ENCODE measurements at regions not wholly inside any gene's neighbourhood (a gene's known extent, or its start where the extent isn't known, plus 50 kb on each side); places are given as distances from the start of the nearest gene placed in this dataset.

DNA sequence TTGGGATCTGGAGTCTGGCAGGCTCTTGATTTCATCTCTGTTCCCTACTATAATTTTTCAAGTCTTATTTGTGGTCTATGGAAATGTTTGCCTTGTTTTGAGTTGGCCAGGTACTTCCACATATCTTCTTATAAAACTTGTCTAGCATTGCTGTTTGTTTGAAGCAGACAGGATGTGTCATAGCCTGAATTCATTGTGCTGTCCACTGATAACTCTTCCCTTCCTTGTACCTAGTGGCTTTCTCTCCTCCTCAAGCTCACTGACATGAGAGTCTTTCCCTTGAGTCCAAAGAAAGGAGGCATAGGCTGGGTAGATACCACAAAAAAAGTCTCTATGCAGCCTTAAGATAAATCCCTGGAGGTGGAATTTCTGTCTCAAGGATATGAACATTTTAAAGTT, 59.2 kb upstream of the FAM241A start:
- H3K4me2 ChIP-seq (ENCODE audit: insufficient read depth in 1 of 2, low read depth in 2 of 2, low read length in 2 of 2) = 0 out of 4 replicates have a peak overlapping the region, but pooled peaks of 1 of the 2 experiments have one; percentile 16
- ChIA-PET POLR2A (ENCODE audit: partially characterized antibody) (interaction anchor here (0.8 to 1.6 kb wide), 4 partner anchors 9 to 147 kb away, joined by 3 to 7 read pairs (median 4); no protein-coding TSS in a partner anchor), CTCF (ENCODE audit: partially characterized antibody) (interaction anchor here (1.4 kb wide), 1 partner anchor 117 kb away, joined by 3 read pairs; no protein-coding TSS in a partner anchor)
- H4K5ac ChIP-seq (ENCODE audit: insufficient read length, low read depth, low read length) = no peak overlapping the region
- DNase-seq (ENCODE audit: low read depth in 1 of 2, low spot score in 2 of 2) (no peak), FAIRE-seq (no peak)
- peak overlapping the region; percentile 62 for H2BK120ac ChIP-seq (replicated peaks; ENCODE audit: low read depth, low read length)
- H2BK12ac ChIP-seq (ENCODE audit: low read depth, low read length) = peak overlapping the region; percentile 88; the same call in 1 of the 2 replicates
- no peaks in the 10 kb centered on the region for H3K79me2 ChIP-seq (ENCODE audit: control insufficient read depth in 1 of 2, insufficient read depth in 2 of 2, low read length in 2 of 2)
- no peak overlapping the region for H3K14ac ChIP-seq (ENCODE audit: insufficient read length)
- 0 out of 2 replicates have a peak overlapping the region, but pooled peaks have one; percentile 4 for H3K18ac ChIP-seq (ENCODE audit: extremely low read depth, low read length)
- no peak overlapping the region for H2AK5ac ChIP-seq (ENCODE audit: low read depth, low read length)
- H2AFZ ChIP-seq (ENCODE audit: low read length) = peak overlapping the region; percentile 56
- H3K27ac ChIP-seq (ENCODE audit: low read depth, low read length) = no peak overlapping the region
- no peak overlapping the region; the same call in 1 of the 2 replicates for H2BK5ac ChIP-seq (ENCODE audit: low read depth, low read length)
- H3K27me3 ChIP-seq (replicated peaks in 1 of 4; ENCODE audit: control insufficient read depth in 3 of 4, extremely low read depth in 1 of 4, insufficient read depth in 3 of 4, low read length in 3 of 4) = no peaks in the 10 kb centered on the region
- no peak overlapping the region for H3K4ac ChIP-seq (replicated peaks; ENCODE audit: insufficient read length, low read depth, low read length)
- no peaks in the 10 kb centered on the region for H3K79me1 ChIP-seq (ENCODE audit: low read depth, low read length)
- H4K91ac ChIP-seq (replicated peaks; ENCODE audit: insufficient read length, low read length) = peak overlapping the region; percentile 63
- TF ChIP-seq SP1 (IDR thresholded peaks at IDR 0.05; ENCODE audit: low read depth, low read length) (no peak), ZNF274 (IDR thresholded peaks at IDR 0.05; ENCODE audit: borderline replicate concordance, extremely low read depth, low read length) (no peak), CREB1 (IDR thresholded peaks at IDR 0.05) (no peak), KDM4A (IDR thresholded peaks at IDR 0.05; ENCODE audit: low read depth, low read length, severe bottlenecking) (no peak), FOSL1 (IDR thresholded peaks at IDR 0.05; ENCODE audit: insufficient read depth, low read depth, low read length) (no peak), SP2 (IDR thresholded peaks at IDR 0.05; ENCODE audit: low read length) (no peak), TAF1 (IDR thresholded peaks at IDR 0.05; ENCODE audit: low read depth, low read length) (no peak), RNF2 (IDR thresholded peaks at IDR 0.05; ENCODE audit: borderline replicate concordance, low read depth, low read length, missing control alignments, poor library complexity, severe bottlenecking) (no peak), CHD2 (IDR thresholded peaks at IDR 0.05; ENCODE audit: low read length) (no peak), HDAC6 (IDR thresholded peaks at IDR 0.05; ENCODE audit: low read depth, low read length) (no peak)
- TF ChIP-seq, protein P1, sequence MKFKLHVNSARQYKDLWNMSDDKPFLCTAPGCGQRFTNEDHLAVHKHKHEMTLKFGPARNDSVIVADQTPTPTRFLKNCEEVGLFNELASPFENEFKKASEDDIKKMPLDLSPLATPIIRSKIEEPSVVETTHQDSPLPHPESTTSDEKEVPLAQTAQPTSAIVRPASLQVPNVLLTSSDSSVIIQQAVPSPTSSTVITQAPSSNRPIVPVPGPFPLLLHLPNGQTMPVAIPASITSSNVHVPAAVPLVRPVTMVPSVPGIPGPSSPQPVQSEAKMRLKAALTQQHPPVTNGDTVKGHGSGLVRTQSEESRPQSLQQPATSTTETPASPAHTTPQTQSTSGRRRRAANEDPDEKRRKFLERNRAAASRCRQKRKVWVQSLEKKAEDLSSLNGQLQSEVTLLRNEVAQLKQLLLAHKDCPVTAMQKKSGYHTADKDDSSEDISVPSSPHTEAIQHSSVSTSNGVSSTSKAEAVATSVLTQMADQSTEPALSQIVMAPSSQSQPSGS (IDR thresholded peaks at IDR 0.05; ENCODE audit: low read length) = no peak
- H3K36me3 ChIP-seq (ENCODE audit: control insufficient read depth in 2 of 4, insufficient read depth in 4 of 4, low read length in 3 of 4) = no peaks in the 10 kb centered on the region
- H3K23ac ChIP-seq (ENCODE audit: insufficient read length) = no peak overlapping the region
- no peak overlapping the region for H3K4me3 ChIP-seq (ENCODE audit: extremely low read depth in 1 of 4, insufficient read depth in 2 of 4, low read depth in 3 of 4, low read length in 4 of 4)
- H3K23me2 ChIP-seq (ENCODE audit: low read depth, low read length) = no peaks in the 10 kb centered on the region
- H3K56ac ChIP-seq (replicated peaks; ENCODE audit: insufficient read length, low read depth, low read length) = no peak overlapping the region
- peak overlapping the region; percentile 75; the same call in 1 of the 2 replicates for H2BK20ac ChIP-seq (ENCODE audit: low read length)
- no peaks in the 10 kb centered on the region for H4K20me1 ChIP-seq (replicated peaks in 1 of 2; ENCODE audit: control insufficient read depth in 1 of 2, insufficient read depth in 2 of 2, low read length in 2 of 2)
- H2BK15ac ChIP-seq (ENCODE audit: low read length) = no peak overlapping the region
- H4K8ac ChIP-seq (ENCODE audit: extremely low read depth, insufficient read depth, low read length) = no peak overlapping the region
- no peak overlapping the region for H3K9ac ChIP-seq (replicated peaks in 1 of 4; ENCODE audit: extremely low read depth in 1 of 4, low read depth in 3 of 4, low read length in 3 of 4)
- peaks cover 0 to 4% (median 0%) of the 10 kb centered on the region in 4 experiments; a peak in 1 of 7 replicates for H3K4me1 ChIP-seq (replicated peaks in 1 of 4; ENCODE audit: control insufficient read depth in 3 of 4, insufficient read depth in 4 of 4, low read length in 3 of 4)
- H3K9me3 ChIP-seq (ENCODE audit: insufficient read depth in 2 of 2, low read depth in 1 of 2, low read length in 1 of 2) = peaks cover 0 to 2% of the 10 kb centered on the region in 2 experiments; a peak in 1 of 4 replicates
